H9 (cell line): ENCODE measurements at regions not wholly inside any gene's neighbourhood (a gene's known extent, or its start where the extent isn't known, plus 50 kb on each side); places are given as distances from the start of the nearest gene placed in this dataset.

ENCODE experiments used
- DNase-seq: peaks from one replicate; pipeline ENCODE4 v3.0.0-alpha.2; 2017
- H2AFZ ChIP-seq: one replicate; pipeline ENCODE4 v1.6.1; 2013; ENCODE audit warnings: mild to moderate bottlenecking, low read length, control low read depth, moderate library complexity
- H2AK5ac ChIP-seq: 2 replicates; pipeline ENCODE4 v1.6.1; 2013; ENCODE audit warnings: low read length, control low read depth, mixed read lengths; ENCODE audit not compliant: insufficient read length
- H2BK120ac ChIP-seq: one replicate; pipeline ENCODE4 v1.6.1; 2013; ENCODE audit warnings: low read depth, mild to moderate bottlenecking, low read length, control low read depth, inconsistent platforms; ENCODE audit not compliant: poor library complexity, severe bottlenecking
- H2BK12ac ChIP-seq: 2 replicates; pipeline ENCODE4 v1.6.1; 2013; ENCODE audit warnings: low read length, control low read depth, mixed read lengths, low read depth; ENCODE audit not compliant: insufficient read length
- H2BK15ac ChIP-seq: 2 replicates; pipeline ENCODE4 v1.6.1; 2013; ENCODE audit warnings: low read depth, low read length, control low read depth
- H2BK20ac ChIP-seq: one replicate; pipeline ENCODE4 v1.6.1; 2013; ENCODE audit warnings: low read depth, mild to moderate bottlenecking, low read length, control low read depth, inconsistent platforms; ENCODE audit not compliant: poor library complexity, severe bottlenecking
- H2BK5ac ChIP-seq: 2 replicates; pipeline ENCODE4 v1.6.1; 2013; ENCODE audit warnings: low read length, control low read depth, mixed read lengths; ENCODE audit not compliant: insufficient read length
- H3K14ac ChIP-seq: 2 replicates; pipeline ENCODE4 v1.6.1; 2013; ENCODE audit warnings: low read length, control low read depth; ENCODE audit not compliant: insufficient read depth
- H3K18ac ChIP-seq: 2 replicates; pipeline ENCODE4 v1.6.1; 2013; ENCODE audit warnings: low read depth, mild to moderate bottlenecking, mixed read lengths, low read length, control low read depth; ENCODE audit not compliant: insufficient read length
- H3K23ac ChIP-seq: 2 replicates; pipeline ENCODE4 v1.6.1; 2013; ENCODE audit warnings: low read length, control low read depth, mixed read lengths, low read depth; ENCODE audit not compliant: insufficient read length
- H3K23me2 ChIP-seq: 2 replicates; pipeline ENCODE4 v1.6.1; 2013; ENCODE audit warnings: low read depth, mild to moderate bottlenecking, mixed read lengths, low read length, control low read depth; ENCODE audit not compliant: insufficient read length, poor library complexity, severe bottlenecking
- H3K27ac ChIP-seq: 2 replicates; pipeline ENCODE4 v1.5.1; 2013; ENCODE audit warnings: low read length, control low read depth, mixed read lengths, low read depth; ENCODE audit not compliant: insufficient read length
- H3K27me3 ChIP-seq: 2 replicates; pipeline ENCODE4 v1.6.1; 2013; ENCODE audit warnings: low read length, control low read depth, inconsistent platforms; ENCODE audit not compliant: insufficient read depth
- H3K4ac ChIP-seq: 2 replicates; pipeline ENCODE4 v1.6.1; 2013; ENCODE audit warnings: low read depth, mild to moderate bottlenecking, control low read depth, inconsistent platforms, low read length, moderate library complexity
- H3K4me1 ChIP-seq: 2 replicates; pipeline ENCODE4 v1.6.1; 2013; ENCODE audit warnings: low read length, control low read depth, inconsistent platforms; ENCODE audit not compliant: insufficient read depth
- H3K4me2 ChIP-seq: 2 replicates; pipeline ENCODE4 v1.6.1; 2013; ENCODE audit warnings: low read length, control low read depth, mixed read lengths; ENCODE audit not compliant: insufficient read length, insufficient read depth
- H3K56ac ChIP-seq: 2 replicates; pipeline ENCODE4 v1.6.1; 2013; ENCODE audit warnings: low read depth, mild to moderate bottlenecking, mixed read lengths, low read length, control low read depth; ENCODE audit not compliant: insufficient read length
- H3K79me1 ChIP-seq: 2 replicates; pipeline ENCODE4 v1.6.1; 2013; ENCODE audit warnings: low read depth, mild to moderate bottlenecking, moderate library complexity, low read length, control low read depth, inconsistent platforms; ENCODE audit not compliant: insufficient read depth, poor library complexity, severe bottlenecking
- H3K79me2 ChIP-seq: 2 replicates; pipeline ENCODE4 v1.6.1; 2013; ENCODE audit warnings: low read length, control low read depth, inconsistent platforms; ENCODE audit not compliant: insufficient read depth
- H3K9ac ChIP-seq: 2 replicates; pipeline ENCODE4 v1.6.1; 2013; ENCODE audit warnings: low read length, control low read depth, mixed read lengths; ENCODE audit not compliant: insufficient read length; ENCODE audit errors: extremely low read depth
- H3K9me3 ChIP-seq: one replicate; pipeline ENCODE4 v1.6.1; 2013; ENCODE audit warnings: low read depth, low read length, inconsistent platforms; ENCODE audit not compliant: control insufficient read depth
- H3T11ph ChIP-seq: one replicate; pipeline ENCODE4 v1.6.1; 2013; ENCODE audit warnings: mild to moderate bottlenecking, low read length, control low read depth, inconsistent platforms
- H4K20me1 ChIP-seq: one replicate; pipeline ENCODE4 v1.6.1; 2013; ENCODE audit not compliant: control insufficient read depth, insufficient read length, insufficient read depth
- H4K5ac ChIP-seq: 2 replicates; pipeline ENCODE4 v1.6.1; 2013; ENCODE audit warnings: low read depth, mild to moderate bottlenecking, mixed read lengths, low read length, control low read depth; ENCODE audit not compliant: insufficient read length
- H4K8ac ChIP-seq: replicated peaks from 2 replicates; pipeline ENCODE4 v1.6.1; 2013; ENCODE audit warnings: low read length, control low read depth, mixed read lengths, low read depth; ENCODE audit not compliant: insufficient read length
- H4K91ac ChIP-seq: 2 replicates; pipeline ENCODE4 v1.6.1; 2013; ENCODE audit warnings: low read depth, mild to moderate bottlenecking, moderate library complexity, mixed read lengths, low read length, control low read depth; ENCODE audit not compliant: insufficient read length
- H3K27ac Mint-ChIP-seq, 3 experiments: 2 replicates in 2 of 3; 3 replicates in 1 of 3; pipeline ENCODE4 v1.8.0; 2020 to 2021; ENCODE audit warnings: mixed read lengths in 3 of 3, mild to moderate bottlenecking in 1 of 3, moderate library complexity in 1 of 3
- H3K27me3 Mint-ChIP-seq: 2 replicates; pipeline ENCODE4 v1.8.0; 2021; ENCODE audit warnings: low read depth, mild to moderate bottlenecking, moderate library complexity, mixed read lengths
- H3K36me3 Mint-ChIP-seq, 3 experiments: 2 replicates in 2 of 3; 3 replicates in 1 of 3; pipeline ENCODE4 v1.8.0; 2020 to 2021; ENCODE audit warnings: low read depth in 3 of 3, mixed read lengths in 3 of 3; ENCODE audit not compliant: insufficient read depth in 1 of 3
- H3K4me1 Mint-ChIP-seq, 2 experiments: 2 replicates each; pipeline ENCODE4 v1.8.0; 2020; ENCODE audit warnings: mixed read lengths in 2 of 2
- H3K4me3 Mint-ChIP-seq, 2 experiments: 2 replicates in 1 of 2; 3 replicates in 1 of 2; pipeline ENCODE4 v1.8.0; 2020 to 2021; ENCODE audit warnings: mild to moderate bottlenecking in 2 of 2, mixed read lengths in 2 of 2, moderate library complexity in 1 of 2
- H3K9me3 Mint-ChIP-seq, 2 experiments: 2 replicates in 1 of 2; 3 replicates in 1 of 2; pipeline ENCODE4 v1.8.0; 2020; ENCODE audit warnings: mild to moderate bottlenecking in 2 of 2, mixed read lengths in 2 of 2, moderate library complexity in 1 of 2
- CTCF ChIP-seq: fragments of 200-600 bp; sonication (generic); conservative IDR thresholded peaks from 3 replicates; pipeline ENCODE4 v1.8.0; 2021; ENCODE audit warnings: antibody characterized with exemption, mild to moderate bottlenecking
- WGBS: extraction: QIAGEN DNeasy Blood & Tissue Kit; methylation state at CpG from one replicate; pipeline ENCODE4 v1.1.7; 2013; ENCODE audit warnings: missing lambda C conversion rate, low lambda C conversion rate, mixed read lengths; ENCODE audit not compliant: insufficient read length; ENCODE audit errors: extremely low coverage; 5-methylcytosine and 5-hydroxymethylcytosine counted together

GRCh38 chr6:2497922-2498623 is 252.6 kb downstream of the MYLK4 start:
- no peak overlapping the region for H3T11ph ChIP-seq
- H3K4me3 Mint-ChIP-seq = no peak overlapping the region
- H2BK20ac ChIP-seq = no peak overlapping the region
- no peak overlapping the region for H3K4me2 ChIP-seq
- no peak overlapping the region for H2BK5ac ChIP-seq
- TF ChIP-seq CTCF = no peak
- no peak overlapping the region for H3K9ac ChIP-seq
- H4K20me1 ChIP-seq = no peaks in the 10 kb centered on the region
- no peaks in the 10 kb centered on the region for H3K27me3 ChIP-seq
- H3K4ac ChIP-seq = no peak overlapping the region
- no peaks in the 10 kb centered on the region for H3K23me2 ChIP-seq
- no peak overlapping the region for H2AK5ac ChIP-seq
- no peak overlapping the region for H3K18ac ChIP-seq
- no peak overlapping the region for H4K5ac ChIP-seq
- no peak overlapping the region for H2AFZ ChIP-seq
- no peak overlapping the region for H2BK12ac ChIP-seq
- no peaks in the 10 kb centered on the region for H3K36me3 Mint-ChIP-seq
- H4K91ac ChIP-seq = no peak overlapping the region
- H3K23ac ChIP-seq = no peak overlapping the region
- WGBS = no CpG with 5 or more reads among the region's 11 CpGs
- no peak overlapping the region for H3K14ac ChIP-seq
- H2BK15ac ChIP-seq = no peak overlapping the region
- no peaks in the 10 kb centered on the region for H3K79me2 ChIP-seq
- DNase-seq = no peak
- no peak overlapping the region for H3K27ac ChIP-seq
- H3K4me1 ChIP-seq = no peaks in the 10 kb centered on the region
- no peak overlapping the region for H3K27ac Mint-ChIP-seq
- peaks cover 8 to 9% of the 10 kb centered on the region in 2 experiments for H3K4me1 Mint-ChIP-seq
- no peak overlapping the region for H2BK120ac ChIP-seq
- no peaks in the 10 kb centered on the region for H3K9me3 ChIP-seq
- no peak overlapping the region for H3K56ac ChIP-seq
- H4K8ac ChIP-seq = no peak overlapping the region
- no peaks in the 10 kb centered on the region; a peak in 3 of 5 replicates for H3K9me3 Mint-ChIP-seq
- H3K27me3 Mint-ChIP-seq = no peaks in the 10 kb centered on the region; the same call in 1 of the 2 replicates
- H3K79me1 ChIP-seq = no peaks in the 10 kb centered on the region
